NCI-H1436 (cell line): ENCODE measurements at regions not wholly inside any gene's neighbourhood (a gene's known extent, or its start where the extent isn't known, plus 50 kb on each side); places are given as distances from the start of the nearest gene placed in this dataset.

ENCODE experiments used
- DNase-seq: peaks from one replicate; lab custom pipeline; 2025; lab: John Stamatoyannopoulos, UW

DNA sequence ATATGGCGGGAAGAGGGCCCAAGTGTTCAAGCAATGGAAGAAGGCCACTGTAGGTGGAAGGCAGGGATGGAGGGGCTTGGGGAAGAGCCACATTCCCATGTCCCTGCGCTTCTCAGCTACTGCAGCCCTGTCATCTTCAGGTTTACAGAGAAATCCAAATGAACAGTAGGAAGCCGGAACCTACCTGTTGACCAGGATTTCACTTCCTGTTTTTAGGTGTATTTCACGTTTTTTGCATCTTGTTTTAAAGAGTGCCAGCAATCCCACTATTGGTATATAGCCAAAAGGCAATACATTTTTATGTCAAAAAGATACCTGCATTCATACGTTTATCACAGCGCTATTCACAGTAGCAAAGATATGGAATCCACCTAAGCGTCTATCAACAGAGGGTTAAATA, 159.2 kb downstream of the SLC35B3 start:
- DNase-seq: no peak

GRCh38 chr6:8275667-8276066, 159.7 kb downstream of the SLC35B3 start:
- no peak for DNase-seq

GRCh38 chr6:8274226-8274625, 161.1 kb downstream of the SLC35B3 start:
- no peak for DNase-seq

GRCh38 chr6:8269872-8270454, 165.4 kb downstream of the SLC35B3 start:
- DNase-seq: no peak

DNA sequence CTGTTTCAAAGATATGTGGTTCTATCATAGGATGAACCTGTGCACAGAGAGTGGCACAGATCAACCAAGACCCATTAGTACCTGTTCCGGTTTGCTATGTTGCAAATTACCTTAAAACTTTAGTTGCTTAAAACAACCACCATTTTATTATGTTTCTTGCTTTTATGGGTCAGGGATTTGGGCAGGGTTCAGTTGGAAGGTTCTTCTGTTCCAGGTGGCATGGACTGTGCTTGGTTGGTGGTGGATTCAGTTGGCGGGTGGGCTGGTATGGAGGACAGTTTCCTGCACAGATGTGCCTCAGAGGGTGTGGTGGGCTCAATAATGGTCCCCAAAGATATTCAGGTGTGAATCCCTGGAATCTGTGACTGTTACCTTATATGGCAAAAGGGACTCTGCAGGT, 166.3 kb downstream of the SLC35B3 start:
- no peak for DNase-seq

- DNase-seq: no peak
These were observed 166.3 kb upstream of the EEF1E1 start for GRCh38 chr6:8268606-8269005.

- DNase-seq: no peak
These were observed 165.8 kb upstream of the EEF1E1 start for GRCh38 chr6:8268156-8268555.

DNA sequence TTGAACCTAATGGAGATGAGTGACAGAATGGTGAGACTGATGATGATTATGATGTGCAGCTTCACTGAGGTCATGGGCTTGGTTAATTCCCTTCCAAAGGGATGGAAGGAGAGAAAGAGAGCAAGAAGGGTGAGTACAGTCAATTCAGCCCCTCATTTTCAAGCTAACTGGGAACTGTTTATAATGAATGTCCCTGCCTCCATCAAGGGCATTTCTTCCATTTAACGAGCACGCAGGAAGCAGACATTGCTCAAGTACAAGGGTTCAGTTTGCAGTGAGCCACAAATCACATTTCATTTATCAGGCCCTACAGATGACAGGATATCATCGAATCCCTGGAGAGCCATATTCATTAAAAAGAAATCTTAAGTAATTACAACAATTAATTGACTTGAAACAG, 158.3 kb upstream of the EEF1E1 start:
- DNase-seq: no peak

- no peak for DNase-seq
These were observed 144.1 kb upstream of the EEF1E1 start for GRCh38 chr6:8246403-8246802.

GRCh38 chr6:8245726-8246125, 143.4 kb upstream of the EEF1E1 start:
- DNase-seq: no peak

DNA sequence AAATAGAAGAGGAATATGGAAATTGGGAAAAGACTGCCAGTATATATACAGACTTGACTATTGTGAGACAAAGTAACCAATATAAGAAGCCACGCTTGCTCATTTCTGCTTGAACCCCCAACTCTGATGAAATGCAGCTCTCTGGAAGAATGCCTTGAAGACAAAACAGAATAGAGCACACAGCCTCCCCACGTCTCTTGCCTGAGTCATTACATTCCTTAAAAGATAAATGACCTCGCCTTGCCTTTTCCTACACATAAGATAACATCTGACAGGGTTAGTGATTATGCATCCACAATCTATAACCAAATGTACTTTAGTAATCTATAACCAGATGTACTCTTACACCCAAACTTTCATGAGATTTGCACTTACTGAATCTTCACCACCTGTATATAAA, 141.1 kb upstream of the EEF1E1 start:
- DNase-seq: no peak

- DNase-seq: no peak
These were observed 140.5 kb upstream of the EEF1E1 start for GRCh38 chr6:8242885-8243284.

- no peak for DNase-seq
These were observed 138.0 kb upstream of the EEF1E1 start for GRCh38 chr6:8240301-8240700.

DNA sequence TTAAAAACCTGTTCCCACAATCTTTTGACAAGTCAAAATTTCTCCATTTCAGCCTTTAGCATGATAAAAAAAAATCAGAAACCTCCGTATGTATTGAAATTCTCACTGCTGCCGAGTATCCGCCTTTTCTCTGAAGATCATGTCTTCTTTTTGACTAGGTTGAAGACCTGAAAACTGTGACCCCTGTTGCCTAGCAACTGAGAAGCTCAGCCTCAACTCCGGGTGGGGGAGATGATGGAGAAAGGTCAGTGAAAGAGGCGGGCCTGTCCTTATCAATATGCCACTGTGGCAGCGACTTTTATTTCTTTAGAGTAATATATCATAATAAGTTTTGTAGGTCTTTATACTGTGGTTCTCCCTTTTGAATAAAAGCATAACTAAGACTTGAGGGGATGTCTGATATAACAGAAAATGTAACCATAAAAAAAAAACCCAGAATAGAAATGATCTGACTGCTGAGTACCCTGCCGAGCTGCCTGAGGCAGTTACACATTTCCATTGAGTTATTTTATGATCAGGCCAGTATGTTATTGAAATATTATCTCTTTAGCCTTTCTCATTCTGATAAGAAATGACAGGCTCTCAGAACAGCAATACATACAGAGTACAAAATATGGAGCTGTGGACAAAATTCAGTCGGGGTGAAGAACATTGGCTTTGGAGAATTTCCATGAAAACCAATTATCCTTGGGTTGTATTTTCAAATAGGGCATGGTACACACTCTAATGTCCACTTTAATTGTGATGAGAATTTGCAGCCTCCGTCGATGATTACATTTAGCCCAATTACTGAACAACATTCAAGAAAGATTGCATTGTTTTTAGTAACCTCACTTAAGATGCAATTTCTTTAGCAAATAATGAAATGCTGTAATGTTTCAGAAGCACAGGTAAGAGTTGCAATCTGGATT, 136.7 kb upstream of the EEF1E1 start:
- DNase-seq: no peak

GRCh38 chr6:8237668-8238067, 135.3 kb upstream of the EEF1E1 start:
- DNase-seq: no peak

GRCh38 chr6:8236956-8237355, 134.6 kb upstream of the EEF1E1 start:
- no peak for DNase-seq

GRCh38 chr6:8234321-8234720, 132.0 kb upstream of the EEF1E1 start:
- no peak for DNase-seq

DNA sequence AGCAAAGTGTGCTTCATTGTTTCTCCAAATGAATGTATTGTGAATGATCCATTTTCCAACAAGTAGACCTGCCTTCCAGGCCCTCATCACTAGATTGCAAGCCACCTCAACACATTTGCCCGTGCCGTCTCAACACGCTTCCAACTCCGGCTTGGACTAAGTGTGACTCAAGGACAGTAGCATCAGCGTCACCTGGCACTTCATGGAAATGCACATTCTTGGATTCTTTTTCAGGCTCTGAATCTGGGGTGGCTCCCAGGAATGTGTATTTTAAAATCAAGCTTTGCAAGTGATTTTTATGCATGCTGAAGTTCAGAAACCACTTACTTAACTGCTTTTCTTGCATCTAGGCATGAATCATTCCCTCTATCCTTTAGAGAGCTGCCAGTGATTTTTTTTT, 129.6 kb upstream of the EEF1E1 start:
- DNase-seq: no peak

DNA sequence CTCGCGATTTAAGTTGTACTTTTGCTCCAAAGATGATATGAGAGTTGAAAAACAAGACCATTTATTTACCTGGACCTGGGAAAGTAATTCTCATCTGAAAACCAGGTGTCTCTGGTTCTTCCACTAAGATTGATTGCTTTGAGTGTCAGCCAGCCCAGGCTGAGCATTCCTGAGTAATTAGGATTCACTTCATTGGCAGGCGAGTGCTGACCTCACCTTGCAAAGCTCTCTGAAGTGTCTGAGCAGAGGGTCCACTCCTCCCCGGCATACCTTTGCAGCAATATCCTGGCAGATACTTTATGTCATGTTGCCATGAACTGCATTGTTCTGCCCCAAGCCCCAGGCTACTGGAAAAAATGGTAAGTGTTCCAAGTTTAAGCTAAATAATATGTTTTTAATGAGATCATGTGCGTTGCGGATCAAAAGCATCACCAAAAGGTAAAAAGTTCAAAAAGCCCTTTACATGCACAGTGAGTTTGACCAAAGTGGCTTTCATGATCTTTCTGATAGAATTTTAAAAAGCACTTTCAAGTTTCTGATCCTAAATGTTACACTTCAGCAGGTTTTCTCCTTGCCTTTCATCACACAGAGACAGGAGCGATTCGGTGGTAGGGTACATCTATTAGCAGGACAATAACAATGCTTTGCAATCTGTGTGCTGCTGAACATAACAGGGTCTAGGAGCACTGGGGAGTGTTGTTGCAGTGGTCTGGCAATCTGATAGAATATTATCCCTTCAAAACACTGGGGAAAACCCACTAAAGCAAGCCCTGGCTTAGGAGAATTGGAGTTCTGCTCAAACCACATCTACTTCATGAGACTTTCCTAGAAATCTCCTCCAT, 127.8 kb upstream of the EEF1E1 start:
- DNase-seq: no peak

- no peak for DNase-seq
These were observed 122.8 kb upstream of the EEF1E1 start for GRCh38 chr6:8225113-8225512.

DNA sequence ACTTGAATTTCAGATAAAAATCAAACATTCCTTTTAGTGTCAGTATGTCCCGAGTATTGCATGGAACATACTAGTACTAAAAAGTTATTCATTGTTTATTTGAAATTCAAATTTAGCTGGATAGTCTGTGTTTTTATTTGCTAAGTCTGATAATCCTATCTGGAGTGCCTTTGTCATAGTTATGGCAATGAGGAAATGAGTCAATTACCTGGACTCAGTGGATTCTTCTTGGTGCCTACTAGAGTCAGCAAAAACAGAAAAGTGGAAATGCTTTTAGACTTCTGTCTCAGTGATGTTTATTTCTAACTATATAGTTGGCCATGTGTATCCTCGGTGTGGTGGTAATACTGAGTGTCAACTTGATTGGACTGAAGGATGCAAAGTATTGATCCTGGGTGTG, 121.3 kb upstream of the EEF1E1 start:
- no peak for DNase-seq

DNA sequence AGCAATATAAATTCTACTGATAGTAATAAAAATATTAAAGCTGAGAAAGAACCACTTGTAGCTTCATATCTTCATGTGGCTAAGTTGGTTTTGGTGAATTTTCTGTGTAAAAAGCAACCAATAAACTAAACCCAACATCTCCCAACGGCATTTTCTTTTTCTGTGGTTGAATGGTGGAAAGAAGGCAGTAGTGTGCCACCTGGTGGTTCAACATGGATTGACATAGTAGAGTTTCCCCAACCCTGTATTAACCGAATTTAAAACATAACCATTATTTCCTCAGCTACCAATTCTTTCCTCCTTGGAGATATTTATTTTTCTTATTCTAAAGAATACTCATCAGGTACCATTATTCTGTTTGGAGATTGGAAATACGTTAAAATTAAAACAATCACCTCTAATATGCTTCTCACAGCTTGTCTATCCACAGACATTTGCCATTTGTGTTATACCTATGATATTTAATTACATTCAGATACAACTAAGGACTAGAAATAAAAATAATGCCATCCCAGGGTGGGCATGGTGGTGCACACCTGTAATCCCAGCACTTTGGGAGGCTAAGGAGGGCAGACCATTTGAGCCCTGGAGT, 117.1 kb upstream of the EEF1E1 start:
- peak; percentile 35 for DNase-seq
